PC-3 (cell line): ENCODE measurements at regions not wholly inside any gene's neighbourhood (a gene's known extent, or its start where the extent isn't known, plus 50 kb on each side); places are given as distances from the start of the nearest gene placed in this dataset.

Source experiments
- CTCF ChIP-seq: fragments of 300-600 bp; sonication (generic); conservative IDR thresholded peaks from 2 replicates; pipeline ENCODE4 v1.5.1; 2017; ENCODE audit warnings: antibody characterized with exemption, low read depth, mild to moderate bottlenecking, low read length
- EZH2 ChIP-seq: fragments of 300-600 bp; sonication (generic); IDR thresholded peaks from one replicate; pipeline ENCODE4 v1.6.1; 2017; ENCODE audit warnings: antibody characterized with exemption, mild to moderate bottlenecking, low read length; ENCODE audit not compliant: unreplicated experiment
- EZH2phosphoT487 ChIP-seq: fragments of 300-600 bp; sonication (generic); IDR thresholded peaks from 2 replicates; pipeline ENCODE4 v1.6.1; 2018; ENCODE audit warnings: mild to moderate bottlenecking, antibody characterized with exemption, low read length, borderline replicate concordance

DNA sequence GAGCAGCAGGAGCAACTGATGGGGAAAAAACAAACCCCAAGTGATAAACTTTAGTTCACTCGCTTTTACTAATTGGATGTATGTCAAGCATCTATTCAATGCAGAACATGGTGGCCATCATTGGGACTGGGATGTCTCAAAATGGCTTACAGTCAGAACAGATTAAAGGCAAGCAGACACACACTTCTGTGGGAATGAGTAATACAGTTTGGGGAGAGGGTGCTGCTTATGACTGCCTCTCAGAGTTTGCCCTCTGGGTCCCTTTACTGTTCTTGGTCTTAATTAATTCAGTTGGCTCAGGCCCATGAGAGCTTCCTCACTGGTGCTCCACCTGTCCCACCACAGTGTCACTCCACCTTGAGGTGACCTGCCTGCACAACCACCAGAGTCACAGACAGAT is 119.5 kb downstream of the TBX19 start:
- TF ChIP-seq CTCF (no peak), EZH2 (no peak), EZH2phosphoT487 (no peak)
